ENCODE measurements at regions not wholly inside any gene's neighbourhood (a gene's known extent, or its start where the extent isn't known, plus 50 kb on each side); places are given as distances from the start of the nearest gene placed in this dataset.

- no peak for DNase-seq (ENCODE audit: low read depth)
- Histone ChIP-seq H3K4me3 (ENCODE audit: low read depth, low read length) (no peak overlapping the region), H3K27me3 (ENCODE audit: control insufficient read depth, insufficient read depth, low read length) (no peaks in the 10 kb centered on the region), H3K36me3 (ENCODE audit: control insufficient read depth, insufficient read depth, low read length) (no peaks in the 10 kb centered on the region)
- no peak for TF ChIP-seq CTCF (IDR thresholded peaks at IDR 0.05; ENCODE audit: insufficient read depth, low read depth, low read length)
- CTCF ChIA-PET = interaction anchor here (1.2 kb wide), 1 partner anchor 239 kb away, joined by 4 read pairs; no protein-coding TSS in a partner anchor
- POLR2A ChIA-PET = no interaction called here
Measured at GRCh38 chr10:43928425-43928968, 279.8 kb upstream of the ZNF32 start.

GRCh38 chr10:43926875-43927406, 278.3 kb upstream of the ZNF32 start:
- ChIA-PET POLR2A (no interaction called here), CTCF (interaction anchor here (0.7 to 1.2 kb wide), 3 partner anchors 16 to 934 kb away, joined by 3 to 7 read pairs (median 4); no protein-coding TSS in a partner anchor)
- DNase-seq (ENCODE audit: low read depth) = no peak
- no peak for TF ChIP-seq CTCF (IDR thresholded peaks at IDR 0.05; ENCODE audit: insufficient read depth, low read depth, low read length)
- no peaks in the 10 kb centered on the region for H3K27me3 ChIP-seq (ENCODE audit: control insufficient read depth, insufficient read depth, low read length)
- no peaks in the 10 kb centered on the region for H3K36me3 ChIP-seq (ENCODE audit: control insufficient read depth, insufficient read depth, low read length)
- no peak overlapping the region for H3K4me3 ChIP-seq (ENCODE audit: low read depth, low read length)

GRCh38 chr10:43926371-43926770, 277.7 kb upstream of the ZNF32 start:
- DNase-seq (ENCODE audit: low read depth) = no peak
- CTCF ChIA-PET = no interaction called here
- Histone ChIP-seq H3K36me3 (ENCODE audit: control insufficient read depth, insufficient read depth, low read length) (no peaks in the 10 kb centered on the region), H3K4me3 (ENCODE audit: low read depth, low read length) (no peak overlapping the region), H3K27me3 (ENCODE audit: control insufficient read depth, insufficient read depth, low read length) (no peaks in the 10 kb centered on the region)
- TF ChIP-seq CTCF (IDR thresholded peaks at IDR 0.05; ENCODE audit: insufficient read depth, low read depth, low read length) = no peak
- POLR2A ChIA-PET = no interaction called here

GRCh38 chr10:43925793-43926192, 277.1 kb upstream of the ZNF32 start:
- Histone ChIP-seq H3K36me3 (ENCODE audit: control insufficient read depth, insufficient read depth, low read length) (no peaks in the 10 kb centered on the region), H3K4me3 (ENCODE audit: low read depth, low read length) (no peak overlapping the region), H3K27me3 (ENCODE audit: control insufficient read depth, insufficient read depth, low read length) (no peaks in the 10 kb centered on the region)
- ChIA-PET CTCF (no interaction called here), POLR2A (no interaction called here)
- no peak for TF ChIP-seq CTCF (IDR thresholded peaks at IDR 0.05; ENCODE audit: insufficient read depth, low read depth, low read length)
- DNase-seq (ENCODE audit: low read depth) = no peak

GRCh38 chr10:43923328-43923727, 274.6 kb upstream of the ZNF32 start:
- no peak for DNase-seq (ENCODE audit: low read depth)
- Histone ChIP-seq H3K4me3 (ENCODE audit: low read depth, low read length) (no peak overlapping the region), H3K36me3 (ENCODE audit: control insufficient read depth, insufficient read depth, low read length) (no peaks in the 10 kb centered on the region), H3K27me3 (ENCODE audit: control insufficient read depth, insufficient read depth, low read length) (no peaks in the 10 kb centered on the region)
- ChIA-PET POLR2A (no interaction called here), CTCF (no interaction called here)
- no peak for TF ChIP-seq CTCF (IDR thresholded peaks at IDR 0.05; ENCODE audit: insufficient read depth, low read depth, low read length)
